H1 (cell line): ENCODE measurements at regions not wholly inside any gene's neighbourhood (a gene's known extent, or its start where the extent isn't known, plus 50 kb on each side); places are given as distances from the start of the nearest gene placed in this dataset.

ENCODE experiments used
- CTCF ChIA-PET: fragments of 300-600 bp; sonication (Branson Sonifier 250); formaldehyde crosslinking; loops from one replicate; lab custom pipeline; 2021; ENCODE audit not compliant: partially characterized antibody; lab: Charles Lee
- POLR2A ChIA-PET: fragments of 300-600 bp; sonication (Branson Sonifier 250); formaldehyde crosslinking; loops from one replicate; lab custom pipeline; 2021; ENCODE audit warnings: inconsistent platforms; ENCODE audit not compliant: partially characterized antibody; lab: Charles Lee
- DNase-seq, 2 experiments: peaks; one replicate each; pipeline versions ENCODE4 v3.0.0 to v3.0.0-alpha.2; 2010 to 2022; ENCODE audit warnings: low spot score in 2 of 2, low read depth in 1 of 2, mixed read lengths in 1 of 2
- FAIRE-seq: peaks from 2 replicates; lab custom pipeline; 2011; peaks lifted over from hg19 to GRCh38; lab: Jason Lieb, UNC
- H2AFZ ChIP-seq: 2 replicates; pipeline ENCODE4 v1.8.1; 2012; ENCODE audit warnings: low read length, inconsistent platforms
- H2AK5ac ChIP-seq: 2 replicates; pipeline ENCODE4 v1.6.1; 2013; ENCODE audit warnings: low read depth, low read length
- H2BK120ac ChIP-seq: replicated peaks from 2 replicates; pipeline ENCODE3; 2013; ENCODE audit warnings: low read depth, low read length, inconsistent platforms
- H2BK12ac ChIP-seq: 2 replicates; pipeline ENCODE4 v1.6.1; 2013; ENCODE audit warnings: low read depth, low read length
- H2BK15ac ChIP-seq: 2 replicates; pipeline ENCODE4 v1.6.1; 2013; ENCODE audit warnings: low read length
- H2BK20ac ChIP-seq: 2 replicates; pipeline ENCODE4 v1.6.1; 2013; ENCODE audit warnings: low read length
- H2BK5ac ChIP-seq: 2 replicates; pipeline ENCODE4 v1.6.1; 2013; ENCODE audit warnings: low read depth, low read length
- H3K14ac ChIP-seq: 2 replicates; pipeline ENCODE4 v1.6.1; 2013; ENCODE audit warnings: inconsistent platforms; ENCODE audit not compliant: insufficient read length
- H3K18ac ChIP-seq: 2 replicates; pipeline ENCODE4 v1.6.1; 2013; ENCODE audit warnings: low read length; ENCODE audit errors: extremely low read depth
- H3K23ac ChIP-seq: 2 replicates; pipeline ENCODE4 v1.6.1; 2013; ENCODE audit warnings: inconsistent platforms; ENCODE audit not compliant: insufficient read length
- H3K23me2 ChIP-seq: 2 replicates; pipeline ENCODE4 v1.6.1; 2013; ENCODE audit warnings: low read depth, low read length
- H3K27ac ChIP-seq: 2 replicates; pipeline ENCODE4 v1.6.1; 2011; ENCODE audit warnings: low read depth, low read length, inconsistent platforms
- H3K27me3 ChIP-seq, 4 experiments: replicated peaks in 1 of 4; 1 replicate in 1 of 4; 2 replicates in 3 of 4; pipeline versions ENCODE4 v1.6.1 to v1.8.1; 2011 to 2013; ENCODE audit warnings: low read length in 3 of 4, mild to moderate bottlenecking in 3 of 4, inconsistent platforms in 2 of 4, mixed read lengths in 2 of 4, moderate library complexity in 1 of 4; ENCODE audit not compliant: control insufficient read depth in 3 of 4, insufficient read depth in 3 of 4; ENCODE audit errors: extremely low read depth in 1 of 4
- H3K36me3 ChIP-seq, 4 experiments: 2 replicates each; pipeline versions ENCODE4 v1.6.1 to v1.8.1; 2011 to 2013; ENCODE audit warnings: mild to moderate bottlenecking in 4 of 4, low read length in 3 of 4, moderate library complexity in 2 of 4, control low read depth in 1 of 4, inconsistent platforms in 1 of 4; ENCODE audit not compliant: insufficient read depth in 4 of 4, control insufficient read depth in 2 of 4
- H3K4ac ChIP-seq: replicated peaks from 2 replicates; pipeline ENCODE3; 2013; ENCODE audit warnings: low read length, low read depth, mixed read lengths, inconsistent platforms; ENCODE audit not compliant: insufficient read length
- H3K4me1 ChIP-seq, 4 experiments: replicated peaks in 1 of 4; 1 replicate in 1 of 4; 2 replicates in 3 of 4; pipeline versions ENCODE4 v1.6.1 to v1.8.1; 2011 to 2013; ENCODE audit warnings: low read length in 3 of 4, inconsistent platforms in 2 of 4, mixed read lengths in 1 of 4; ENCODE audit not compliant: insufficient read depth in 4 of 4, control insufficient read depth in 3 of 4
- H3K4me2 ChIP-seq, 2 experiments: 2 replicates each; pipeline versions ENCODE4 v1.6.1 to v1.8.1; 2011 to 2013; ENCODE audit warnings: low read depth in 2 of 2, low read length in 2 of 2, control low read depth in 1 of 2, inconsistent platforms in 1 of 2, mild to moderate bottlenecking in 1 of 2; ENCODE audit not compliant: insufficient read depth in 1 of 2
- H3K4me3 ChIP-seq, 4 experiments: fragments of 200-600, 300-600 bp in 1 of 4; sonication (generic), shearing (Covaris generic), sonication (Bioruptor Twin) in 1 of 4; 2 replicates each; pipeline versions ENCODE4 v1.5.1 to v1.8.1; 2011 to 2016; ENCODE audit warnings: low read length in 4 of 4, low read depth in 3 of 4, control low read depth in 2 of 4, inconsistent platforms in 2 of 4, mild to moderate bottlenecking in 2 of 4, mixed read lengths in 1 of 4, moderate library complexity in 1 of 4; ENCODE audit not compliant: insufficient read depth in 2 of 4; ENCODE audit errors: extremely low read depth in 1 of 4
- H3K56ac ChIP-seq: replicated peaks from 2 replicates; pipeline ENCODE3; 2013; ENCODE audit warnings: low read depth, mild to moderate bottlenecking, mixed read lengths, low read length, inconsistent platforms; ENCODE audit not compliant: insufficient read length
- H3K79me1 ChIP-seq: 2 replicates; pipeline ENCODE4 v1.6.1; 2013; ENCODE audit warnings: low read depth, low read length, control low read depth
- H3K79me2 ChIP-seq, 2 experiments: 2 replicates each; pipeline versions ENCODE4 v1.6.1 to v1.8.1; 2012 to 2013; ENCODE audit warnings: low read length in 2 of 2, mild to moderate bottlenecking in 2 of 2, inconsistent platforms in 1 of 2; ENCODE audit not compliant: insufficient read depth in 2 of 2, control insufficient read depth in 1 of 2
- H3K9ac ChIP-seq, 4 experiments: replicated peaks in 1 of 4; 1 replicate in 1 of 4; 2 replicates in 3 of 4; pipeline versions ENCODE4 v1.6.1 to v1.8.1; 2011 to 2013; ENCODE audit warnings: low read depth in 3 of 4, low read length in 3 of 4, control low read depth in 2 of 4, mild to moderate bottlenecking in 2 of 4, moderate library complexity in 2 of 4, inconsistent platforms in 1 of 4; ENCODE audit errors: extremely low read depth in 1 of 4
- H3K9me3 ChIP-seq, 2 experiments: 2 replicates each; pipeline versions ENCODE4 v1.6.1 to v1.8.1; 2012 to 2013; ENCODE audit warnings: mild to moderate bottlenecking in 2 of 2, moderate library complexity in 2 of 2, control low read depth in 1 of 2, inconsistent platforms in 1 of 2, low read depth in 1 of 2, low read length in 1 of 2, mixed read lengths in 1 of 2; ENCODE audit not compliant: insufficient read depth in 2 of 2
- H4K20me1 ChIP-seq, 2 experiments: replicated peaks in 1 of 2; 2 replicates each; pipeline versions ENCODE3 to v1.8.1; 2011 to 2013; ENCODE audit warnings: inconsistent platforms in 2 of 2, low read length in 2 of 2, mild to moderate bottlenecking in 1 of 2; ENCODE audit not compliant: insufficient read depth in 2 of 2, control insufficient read depth in 1 of 2
- H4K5ac ChIP-seq: 2 replicates; pipeline ENCODE4 v1.6.1; 2013; ENCODE audit warnings: low read length, low read depth, mixed read lengths, inconsistent platforms; ENCODE audit not compliant: insufficient read length
- H4K8ac ChIP-seq: 2 replicates; pipeline ENCODE4 v1.8.0; 2013; ENCODE audit warnings: mild to moderate bottlenecking, moderate library complexity, low read length, inconsistent platforms; ENCODE audit not compliant: insufficient read depth; ENCODE audit errors: extremely low read depth
- H4K91ac ChIP-seq: replicated peaks from 2 replicates; pipeline ENCODE3; 2013; ENCODE audit warnings: low read length, mixed read lengths, inconsistent platforms; ENCODE audit not compliant: insufficient read length
- BCL11A ChIP-seq, 2 experiments: IDR thresholded peaks; one replicate each; pipeline ENCODE4 v1.6.1; 2011; ENCODE audit warnings: low read depth in 2 of 2, low read length in 2 of 2, mild to moderate bottlenecking in 2 of 2
- CHD2 ChIP-seq: IDR thresholded peaks from 2 replicates; pipeline ENCODE4 v1.6.1; 2012; ENCODE audit warnings: low read length, improper control_type of control experiment
- CREB1 ChIP-seq: IDR thresholded peaks from 2 replicates; pipeline ENCODE4 v1.6.1; 2012; ENCODE audit warnings: inconsistent platforms
- GTF2F1 ChIP-seq: IDR thresholded peaks from 2 replicates; pipeline ENCODE4 v1.6.1; 2012; ENCODE audit warnings: low read depth, low read length, improper control_type of control experiment, borderline replicate concordance
- PHF8 ChIP-seq: fragments of 200-600 bp; sonication (generic); conservative IDR thresholded peaks from 2 replicates; pipeline ENCODE4 v1.7.1; 2012; ENCODE audit warnings: low read depth, mild to moderate bottlenecking, inconsistent platforms, low read length, moderate library complexity
- POLR2AphosphoS5 ChIP-seq: IDR thresholded peaks from 2 replicates; pipeline ENCODE4 v1.6.1; 2011; ENCODE audit warnings: low read depth, low read length
- RFX5 ChIP-seq: IDR thresholded peaks from 2 replicates; pipeline ENCODE4 v1.6.1; 2011; ENCODE audit warnings: low read depth, low read length, improper control_type of control experiment, borderline replicate concordance
- SAP30 ChIP-seq: fragments of 300-600 bp; sonication (generic); IDR thresholded peaks from 2 replicates; pipeline ENCODE4 v1.7.1; 2012; ENCODE audit warnings: low read length, moderate library complexity, mild to moderate bottlenecking, inconsistent platforms; ENCODE audit not compliant: insufficient read depth, insufficient replicate concordance
- SIRT6 ChIP-seq: IDR thresholded peaks from one replicate; pipeline ENCODE4 v1.7.1; 2012; ENCODE audit warnings: low read length, inconsistent platforms
- SP1 ChIP-seq: IDR thresholded peaks from 2 replicates; pipeline ENCODE4 v1.6.1; 2011; ENCODE audit warnings: low read depth, low read length
- TCF12 ChIP-seq: IDR thresholded peaks from 2 replicates; pipeline ENCODE4 v1.6.1; 2011; ENCODE audit warnings: low read depth, mild to moderate bottlenecking, low read length
- WGBS, 2 experiments: shearing (Covaris generic) in 1 of 2; methylation state at CpG; one replicate each; pipeline versions ENCODE4 v1.1.6 to v1.1.7; 2013 to 2015; ENCODE audit warnings: low lambda C conversion rate in 2 of 2, mixed read lengths in 2 of 2, inconsistent platforms in 1 of 2, low coverage in 1 of 2, missing lambda C conversion rate in 1 of 2; ENCODE audit not compliant: insufficient replicate concordance in 2 of 2, insufficient coverage in 1 of 2, insufficient read length in 1 of 2; ENCODE audit errors: extremely low coverage in 1 of 2, missing lambda C conversion rate in 1 of 2; 5-methylcytosine and 5-hydroxymethylcytosine counted together
- TF ChIP-seq, protein P1 (sequence below): IDR thresholded peaks from 2 replicates; pipeline ENCODE4 v1.6.1; 2011; ENCODE audit warnings: low read length, improper control_type of control experiment
- TF ChIP-seq, protein P2 (sequence below): IDR thresholded peaks from 2 replicates; pipeline ENCODE4 v1.6.1; 2012; ENCODE audit warnings: low read length, inconsistent platforms

DNA sequence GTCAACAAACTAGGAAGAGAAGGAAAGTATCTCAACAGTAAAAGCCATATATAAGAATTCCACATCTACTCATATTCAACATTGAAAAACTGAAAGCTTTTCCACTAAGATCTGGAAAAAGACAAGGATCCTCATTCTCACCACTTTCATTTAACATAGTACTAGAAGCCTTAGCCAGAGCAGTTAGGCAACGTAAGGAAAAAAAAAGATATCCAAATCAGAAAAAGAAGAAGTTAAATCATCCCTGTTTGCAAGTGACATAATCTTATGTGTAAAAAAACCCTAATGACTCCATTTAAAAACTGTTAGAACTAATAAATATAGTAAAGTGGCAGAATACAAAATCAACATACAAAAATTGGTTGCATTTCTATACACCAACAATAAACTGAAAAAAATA is 426.2 kb downstream of the BCAT1 start:
- no peaks in the 10 kb centered on the region for H3K36me3 ChIP-seq
- no peak overlapping the region for H3K4me3 ChIP-seq
- ChIA-PET CTCF (interaction anchor here (4.0 kb wide), 1 partner anchor 14 kb away, joined by 15 read pairs; no protein-coding TSS in a partner anchor), POLR2A (interaction anchor here (0.6 kb wide), 1 partner anchor 31 kb away, joined by 3 read pairs; no protein-coding TSS in a partner anchor)
- H4K91ac ChIP-seq: no peak overlapping the region
- H4K20me1 ChIP-seq: no peaks in the 10 kb centered on the region
- H2BK20ac ChIP-seq: no peak overlapping the region
- H3K9me3 ChIP-seq: peaks cover 4 to 13% of the 10 kb centered on the region in 2 experiments; a peak in 3 of 4 replicates
- no peaks in the 10 kb centered on the region for H3K79me2 ChIP-seq
- no peak overlapping the region for H2AFZ ChIP-seq
- H2BK120ac ChIP-seq: no peak overlapping the region
- DNase-seq: no peak
- FAIRE-seq: no peak
- H3K4me1 ChIP-seq: no peaks in the 10 kb centered on the region
- H3K23ac ChIP-seq: no peak overlapping the region
- no peak overlapping the region for H3K4me2 ChIP-seq
- no peak overlapping the region for H4K5ac ChIP-seq
- H3K18ac ChIP-seq: no peak overlapping the region
- H3K27ac ChIP-seq: no peak overlapping the region
- H2BK15ac ChIP-seq: no peak overlapping the region
- no peak overlapping the region for H3K9ac ChIP-seq
- no peaks in the 10 kb centered on the region for H3K79me1 ChIP-seq
- WGBS, 2 experiments: 85% methylated on average over 1 of the region's 1 CpG; no CpG with 5 or more reads in 1 of the 2 experiments
- H3K23me2 ChIP-seq: no peaks in the 10 kb centered on the region
- H3K4ac ChIP-seq: no peak overlapping the region
- no peak overlapping the region for H2AK5ac ChIP-seq
- no peak overlapping the region for H4K8ac ChIP-seq
- H2BK5ac ChIP-seq: no peak overlapping the region
- H3K56ac ChIP-seq: no peak overlapping the region
- H3K27me3 ChIP-seq: no peaks in the 10 kb centered on the region
- H3K14ac ChIP-seq: no peak overlapping the region
- H2BK12ac ChIP-seq: no peak overlapping the region
- TF ChIP-seq TCF12: no peak
- TF ChIP-seq RFX5: no peak
- TF ChIP-seq SAP30: no peak
- no peak for TF ChIP-seq GTF2F1
- TF ChIP-seq, protein P1, sequence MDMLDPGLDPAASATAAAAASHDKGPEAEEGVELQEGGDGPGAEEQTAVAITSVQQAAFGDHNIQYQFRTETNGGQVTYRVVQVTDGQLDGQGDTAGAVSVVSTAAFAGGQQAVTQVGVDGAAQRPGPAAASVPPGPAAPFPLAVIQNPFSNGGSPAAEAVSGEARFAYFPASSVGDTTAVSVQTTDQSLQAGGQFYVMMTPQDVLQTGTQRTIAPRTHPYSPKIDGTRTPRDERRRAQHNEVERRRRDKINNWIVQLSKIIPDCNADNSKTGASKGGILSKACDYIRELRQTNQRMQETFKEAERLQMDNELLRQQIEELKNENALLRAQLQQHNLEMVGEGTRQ: no peak
- no peak for TF ChIP-seq CREB1
- no peak for TF ChIP-seq BCL11A (IDR thresholded peaks at IDR 0.05; ENCODE audit: low read depth in 2 of 2, low read length in 2 of 2)
- TF ChIP-seq CHD2: no peak
- TF ChIP-seq, protein P2, sequence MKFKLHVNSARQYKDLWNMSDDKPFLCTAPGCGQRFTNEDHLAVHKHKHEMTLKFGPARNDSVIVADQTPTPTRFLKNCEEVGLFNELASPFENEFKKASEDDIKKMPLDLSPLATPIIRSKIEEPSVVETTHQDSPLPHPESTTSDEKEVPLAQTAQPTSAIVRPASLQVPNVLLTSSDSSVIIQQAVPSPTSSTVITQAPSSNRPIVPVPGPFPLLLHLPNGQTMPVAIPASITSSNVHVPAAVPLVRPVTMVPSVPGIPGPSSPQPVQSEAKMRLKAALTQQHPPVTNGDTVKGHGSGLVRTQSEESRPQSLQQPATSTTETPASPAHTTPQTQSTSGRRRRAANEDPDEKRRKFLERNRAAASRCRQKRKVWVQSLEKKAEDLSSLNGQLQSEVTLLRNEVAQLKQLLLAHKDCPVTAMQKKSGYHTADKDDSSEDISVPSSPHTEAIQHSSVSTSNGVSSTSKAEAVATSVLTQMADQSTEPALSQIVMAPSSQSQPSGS: no peak
- TF ChIP-seq SIRT6: no peak
- no peak for TF ChIP-seq PHF8
- TF ChIP-seq SP1: no peak
- TF ChIP-seq POLR2AphosphoS5: no peak
